Cardiac fibroblast (primary cell): ENCODE measurements at regions not wholly inside any gene's neighbourhood (a gene's known extent, or its start where the extent isn't known, plus 50 kb on each side); places are given as distances from the start of the nearest gene placed in this dataset.

ENCODE experiments used
- DNase-seq, 2 donors: peaks; one replicate each; pipeline versions ENCODE4 v3.0.0 to v3.0.0-alpha.2; 2010; ENCODE audit warnings: low read depth in 2 of 2
- H3K4me3 ChIP-seq, 2 donors: replicated peaks in 1 of 2; 1 replicate in 1 of 2; 2 replicates in 1 of 2; pipeline ENCODE4 v1.5.1; 2011; ENCODE audit warnings: low read depth in 2 of 2, low read length in 2 of 2, mild to moderate bottlenecking in 2 of 2, moderate library complexity in 1 of 2
- CTCF ChIP-seq: IDR thresholded peaks from one replicate; pipeline ENCODE4 v1.5.1; 2011; ENCODE audit warnings: low read depth, mild to moderate bottlenecking, low read length, inconsistent platforms

GRCh38 chr5:136420168-136420898, 55.0 kb upstream of the TRPC7 start:
- no peak for DNase-seq
- no peak overlapping the region for H3K4me3 ChIP-seq
- no peak for TF ChIP-seq CTCF

GRCh38 chr5:136418301-136418700, 53.0 kb upstream of the TRPC7 start:
- H3K4me3 ChIP-seq: no peak overlapping the region
- TF ChIP-seq CTCF: no peak
- DNase-seq: no peak
